ENCODE measurements at regions not wholly inside any gene's neighbourhood (a gene's known extent, or its start where the extent isn't known, plus 50 kb on each side); places are given as distances from the start of the nearest gene placed in this dataset.

DNA sequence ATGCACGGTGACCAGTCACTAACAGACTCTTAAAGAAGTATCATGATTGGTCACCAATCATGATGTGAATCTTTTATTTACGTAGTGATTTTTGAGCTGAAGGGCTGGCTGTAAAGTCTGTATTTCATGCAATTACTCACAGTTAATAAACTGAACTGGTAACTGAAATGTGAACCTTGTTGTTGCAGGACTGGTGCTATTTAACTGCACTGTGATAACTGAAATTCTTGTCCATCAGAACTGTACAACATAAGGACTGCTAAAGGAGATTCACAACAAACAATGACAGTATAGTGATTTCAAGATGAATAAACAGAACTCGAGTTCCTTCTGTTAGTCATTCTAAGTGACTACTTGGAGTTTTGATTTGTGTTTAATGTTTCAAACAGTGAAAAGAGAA lies 316.6 kb downstream of the TPBG start:
- DNase-seq: no peak

GRCh38 chr6:82681119-82681714 lies 317.6 kb downstream of the TPBG start:
- DNase-seq: no peak

- DNase-seq: no peak
Observed at GRCh38 chr6:82686719-82687118, 323.1 kb downstream of the TPBG start.

DNA sequence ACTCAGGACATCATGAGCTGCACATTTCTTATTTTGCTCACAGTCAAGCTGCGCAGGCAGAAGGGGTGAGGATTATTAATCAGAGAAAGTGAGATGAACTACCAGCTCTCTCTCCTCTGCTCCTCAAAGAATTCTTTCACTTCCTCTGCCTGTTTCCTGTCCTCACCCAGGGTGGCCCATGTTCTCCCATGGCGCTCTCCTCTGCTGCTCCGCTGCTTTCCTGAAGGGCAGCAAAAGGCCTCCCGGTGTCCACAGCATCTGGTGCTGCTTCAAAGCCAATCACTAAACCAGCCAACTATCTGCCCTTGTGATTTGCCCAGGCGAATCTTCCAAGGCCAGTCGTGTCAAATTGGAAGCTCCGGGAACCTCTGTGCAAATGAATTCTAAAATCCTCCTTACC lies 324.2 kb downstream of the TPBG start:
- DNase-seq: no peak

DNA sequence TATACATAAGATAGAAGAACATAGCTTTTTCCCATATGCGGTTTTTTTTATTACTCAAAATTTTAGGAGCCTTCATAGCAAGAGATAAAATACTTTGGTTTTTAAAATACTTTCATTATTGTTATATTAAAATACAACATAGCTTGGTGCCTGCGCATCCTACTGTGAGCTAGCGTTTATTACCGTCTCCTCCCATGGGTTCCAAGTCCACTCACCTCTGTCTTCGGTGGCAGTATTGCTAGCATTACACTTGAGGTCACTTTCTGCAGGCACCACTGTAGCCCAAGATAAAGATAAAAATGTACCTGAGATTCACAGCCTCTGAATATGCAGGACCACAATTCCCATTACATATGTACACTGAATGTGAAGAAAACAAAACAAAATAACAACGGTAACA lies 326.7 kb downstream of the TPBG start:
- DNase-seq: no peak

DNA sequence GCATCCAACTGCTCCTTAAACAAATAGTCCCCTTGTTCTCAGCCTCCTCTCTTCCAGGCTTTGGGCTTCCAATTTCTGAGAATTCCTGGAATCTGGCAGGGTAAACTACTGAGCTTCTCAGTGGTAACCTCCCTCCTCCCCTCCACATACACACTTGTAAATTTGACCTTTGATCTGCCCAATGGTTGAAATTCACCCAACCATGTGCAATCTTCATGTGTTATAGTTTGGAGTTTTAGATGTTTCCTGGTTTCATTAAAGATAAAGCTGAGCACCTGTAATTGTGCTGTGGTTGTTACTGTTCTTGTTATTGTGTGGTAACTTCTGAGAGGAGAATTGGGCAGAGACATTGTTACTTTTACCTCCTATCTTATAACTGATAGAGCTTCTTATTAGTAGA lies 328.4 kb downstream of the TPBG start:
- no peak for DNase-seq

GRCh38 chr6:82693094-82693493 lies 329.5 kb downstream of the TPBG start:
- no peak for DNase-seq

DNA sequence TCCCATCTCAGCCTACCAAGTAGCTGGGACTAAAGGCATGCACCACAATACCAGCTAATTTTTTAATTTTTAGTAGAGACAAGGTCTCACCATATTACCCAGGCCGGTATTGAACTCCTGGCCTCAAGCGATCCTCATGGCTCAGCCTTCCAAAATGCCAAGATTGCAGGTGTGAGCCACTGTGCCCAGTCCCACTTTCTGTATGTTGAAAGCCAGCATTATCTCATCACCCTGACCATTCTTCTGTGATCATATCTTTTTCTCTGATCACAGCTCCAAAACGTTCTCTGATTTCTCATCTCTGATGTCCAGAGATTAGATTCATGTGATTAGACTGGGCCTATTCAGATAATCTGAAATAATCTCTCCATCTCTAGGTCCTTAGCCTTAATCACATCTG lies 337.7 kb downstream of the TPBG start:
- no peak for DNase-seq

DNA sequence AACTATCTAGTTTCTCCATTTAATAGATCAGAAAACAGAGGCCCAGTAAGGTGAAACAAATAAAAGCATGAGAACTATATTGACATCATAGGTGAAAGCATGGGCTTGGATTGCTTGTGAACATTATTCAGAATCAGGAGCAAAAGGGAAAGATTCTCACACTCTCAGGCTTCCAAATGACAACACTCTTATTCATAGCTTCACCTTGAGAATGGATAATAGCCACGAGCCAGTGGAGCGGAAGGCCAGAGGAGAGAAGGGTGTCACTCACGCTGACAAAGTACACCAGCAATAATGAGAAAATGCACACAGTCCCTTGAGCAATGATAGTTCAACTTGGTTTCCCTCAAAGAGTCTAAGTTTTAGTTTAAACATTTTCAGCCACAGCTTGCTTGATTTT lies 339.0 kb downstream of the TPBG start:
- DNase-seq: no peak

GRCh38 chr6:82703230-82703629 lies 339.6 kb downstream of the TPBG start:
- DNase-seq: no peak

DNA sequence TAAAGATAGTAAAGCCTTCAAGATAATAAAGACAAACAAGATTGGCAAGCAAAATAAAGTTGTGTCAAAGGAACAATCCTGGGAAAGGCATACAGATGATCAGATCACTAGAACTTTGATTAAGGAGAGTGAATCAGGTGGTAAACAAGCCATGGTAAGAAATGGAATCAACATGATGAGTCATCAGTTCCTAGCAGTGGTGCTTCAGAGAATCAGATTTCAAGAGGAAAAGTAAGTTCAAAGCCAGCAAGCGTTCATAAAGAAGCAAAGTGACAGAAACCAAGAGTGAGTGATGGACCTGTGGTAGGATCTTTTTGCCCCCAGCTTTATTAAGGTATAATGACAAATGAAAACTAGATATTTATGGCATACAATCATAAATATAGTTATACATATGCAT lies 340.4 kb downstream of the TPBG start:
- DNase-seq: no peak

DNA sequence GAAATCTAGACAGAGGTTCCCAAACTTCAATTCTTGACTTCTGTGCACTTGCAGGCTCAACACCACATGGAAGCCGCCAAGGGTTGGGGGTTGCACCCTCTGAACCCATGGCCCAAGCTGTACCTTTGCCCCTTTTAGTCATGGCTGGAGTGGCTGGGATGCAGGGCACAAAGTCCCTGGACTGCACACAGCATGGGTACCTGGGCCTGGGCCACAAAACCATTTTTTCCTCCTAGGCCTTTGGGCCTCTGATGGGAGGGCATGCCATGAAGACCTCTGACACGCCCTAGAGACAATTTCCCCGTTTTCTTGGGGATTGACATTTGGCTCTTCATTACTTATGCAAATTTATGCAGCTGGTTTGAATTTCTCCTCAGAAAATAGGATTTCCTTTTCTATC lies 342.0 kb downstream of the TPBG start:
- DNase-seq: no peak

GRCh38 chr6:82711105-82711827 lies 347.6 kb downstream of the TPBG start:
- no peak for DNase-seq

DNA sequence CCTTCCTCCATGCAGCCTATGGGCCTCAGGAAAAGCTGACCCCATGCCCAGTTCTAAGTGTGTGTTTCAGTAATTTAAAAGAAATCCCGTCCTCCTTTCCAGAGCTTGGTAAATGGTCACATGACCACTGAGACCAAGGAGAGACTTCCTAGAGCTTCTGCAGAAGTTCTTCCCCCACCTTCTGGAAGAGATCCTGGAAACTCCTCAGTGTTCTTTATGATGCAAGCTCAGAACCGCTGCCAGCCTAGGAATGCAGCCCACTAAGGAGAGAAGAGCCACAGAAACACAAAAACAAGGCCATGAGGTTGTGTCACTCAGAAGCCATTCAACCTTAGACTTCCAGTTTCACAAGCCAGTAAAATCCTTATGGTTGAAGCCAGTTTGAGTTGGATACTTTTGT lies 348.4 kb downstream of the TPBG start:
- no peak for DNase-seq

- no peak for DNase-seq
Observed at GRCh38 chr6:82712389-82712788, 348.8 kb downstream of the TPBG start.

DNA sequence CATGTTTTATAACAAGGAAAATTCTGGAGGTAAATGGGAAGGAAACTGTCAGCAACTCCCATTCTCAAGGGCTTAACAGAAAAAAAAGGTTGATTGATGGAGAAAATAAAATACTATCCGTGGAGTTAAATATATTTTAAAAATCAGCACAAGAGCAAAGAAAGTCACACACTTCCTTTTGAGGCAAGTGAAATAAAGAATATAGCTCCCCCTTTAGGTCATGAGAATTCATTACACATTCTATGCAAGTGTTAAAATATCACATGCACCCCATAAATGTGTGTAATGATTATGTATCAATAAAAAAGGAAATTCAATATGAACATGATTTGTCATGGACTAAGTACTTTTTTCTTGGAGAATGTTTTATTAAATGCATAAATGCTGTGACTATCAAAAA lies 349.2 kb downstream of the TPBG start:
- DNase-seq: peak in 1 of 2 donors; percentile 10

- DNase-seq: no peak
Observed at GRCh38 chr6:82720992-82721391, 344.6 kb downstream of the UBE3D start.

- DNase-seq: no peak
Observed at GRCh38 chr6:82735790-82736189, 329.9 kb downstream of the UBE3D start.

GRCh38 chr6:82737965-82738364 lies 327.7 kb downstream of the UBE3D start:
- DNase-seq: no peak

DNA sequence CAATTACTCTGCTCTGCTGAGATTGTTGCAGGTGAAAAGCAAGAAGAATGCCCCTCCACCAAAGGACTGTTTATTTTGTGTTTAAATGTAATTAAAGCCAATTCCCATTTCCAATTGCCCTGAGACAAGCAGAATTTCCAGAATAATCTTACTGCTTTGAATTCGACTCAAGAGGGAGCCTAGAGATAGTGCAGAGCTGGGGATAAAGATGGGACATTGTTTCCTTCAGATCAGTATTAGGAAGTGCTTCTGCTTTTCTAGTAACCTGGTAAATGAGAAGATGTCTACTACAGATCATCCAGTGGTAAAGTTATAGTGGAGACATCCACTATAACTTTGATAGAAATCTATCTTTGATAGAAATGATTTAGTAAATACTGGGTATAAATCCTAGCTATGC lies 326.9 kb downstream of the UBE3D start:
- no peak for DNase-seq

DNA sequence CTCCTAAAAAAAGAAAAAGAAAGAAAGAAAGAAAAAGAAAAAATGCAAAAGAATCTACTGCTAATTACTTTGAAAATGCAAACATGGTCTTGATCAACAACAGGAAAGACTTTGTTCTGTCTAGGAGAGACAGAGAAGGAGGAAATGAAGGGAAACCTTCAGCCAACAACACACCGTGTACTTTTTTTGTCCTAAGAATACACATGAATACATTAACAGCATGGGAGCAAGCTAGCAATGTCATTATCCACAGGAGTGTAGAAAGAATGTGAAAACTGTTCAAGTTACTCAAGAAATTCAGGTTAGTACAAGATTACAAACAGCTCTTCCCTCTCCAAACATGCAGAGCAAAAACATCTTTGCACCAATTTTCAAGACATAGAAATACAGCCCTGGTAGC lies 326.3 kb downstream of the UBE3D start:
- DNase-seq: no peak

DNA sequence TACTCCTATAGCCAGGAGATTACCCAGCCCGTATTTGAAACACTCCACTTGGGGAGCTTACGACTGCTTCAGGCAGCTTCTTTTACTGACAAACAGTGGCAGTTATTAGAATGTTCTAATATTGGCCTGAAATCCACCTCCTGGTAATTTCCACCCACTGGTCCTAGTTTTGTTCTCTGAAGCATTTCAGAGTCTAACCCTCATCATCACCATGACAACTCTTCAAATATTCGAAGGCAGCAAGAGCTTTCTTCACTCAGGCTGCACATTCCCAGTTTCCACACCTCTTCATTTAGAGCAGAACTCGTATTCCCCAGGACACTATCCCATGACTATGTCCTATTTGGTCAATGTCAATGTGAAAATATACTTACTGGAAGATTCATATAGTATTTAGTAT lies 325.6 kb downstream of the UBE3D start:
- no peak for DNase-seq

DNA sequence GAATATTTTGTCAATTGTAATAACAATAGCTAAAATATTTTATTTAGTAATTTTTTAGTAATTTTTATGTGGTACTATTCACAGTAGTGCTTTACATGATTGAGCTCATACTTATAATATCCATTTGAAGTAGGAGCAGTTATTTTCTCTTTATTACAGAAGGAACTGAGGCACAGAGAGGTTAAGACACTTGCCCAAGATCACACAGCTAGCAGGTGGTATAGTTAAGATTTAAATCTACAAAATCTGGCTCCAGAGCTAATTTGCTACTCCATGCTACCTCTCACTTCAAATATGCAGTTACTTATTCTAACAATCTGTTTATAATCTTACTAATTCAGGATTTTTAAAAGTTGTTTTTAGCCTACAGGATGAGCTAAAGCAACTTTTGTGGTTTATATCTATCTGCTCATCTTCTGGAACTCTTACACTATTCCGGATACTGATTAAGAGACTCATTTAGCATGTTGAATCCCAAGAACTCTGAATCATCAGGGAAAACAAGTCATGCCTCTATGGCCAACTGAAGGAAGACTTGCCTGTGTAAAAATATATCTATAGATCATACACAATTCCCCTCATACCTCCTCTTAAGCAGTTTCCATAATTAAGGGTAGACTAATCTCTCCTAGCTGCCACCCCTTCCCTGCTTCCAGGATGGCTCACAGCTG lies 324.2 kb downstream of the UBE3D start:
- no peak for DNase-seq

GRCh38 chr6:82741996-82742385 lies 323.6 kb downstream of the UBE3D start:
- DNase-seq: no peak
